Hematopoietic multipotent progenitor cell treated with erythropoietin and hydrocortisone succinate and interleukin-3 and kit ligand, for 4 days (in vitro differentiated cells): ENCODE measurements at regions not wholly inside any gene's neighbourhood (a gene's known extent, or its start where the extent isn't known, plus 50 kb on each side); places are given as distances from the start of the nearest gene placed in this dataset.
"Not testable (repeated sequence)": the region's sequence is repeated elsewhere in the genome, so short reads cannot be mapped to it uniquely, and the experiment has no call there.

Experiments
- DNase-seq: peaks from one replicate; pipeline ENCODE4 v3.0.0-alpha.2; 2015

GRCh38 chr10:93127642-93128215 lies 54.0 kb downstream of the CYP26A1 start:
- DNase-seq = not testable (repeated sequence)

GRCh38 chr10:93131986-93132385 lies 58.3 kb downstream of the CYP26A1 start:
- peak; percentile 48 for DNase-seq

- DNase-seq = no peak
These were observed 64.6 kb downstream of the CYP26A1 start for GRCh38 chr10:93138113-93138870.

DNA sequence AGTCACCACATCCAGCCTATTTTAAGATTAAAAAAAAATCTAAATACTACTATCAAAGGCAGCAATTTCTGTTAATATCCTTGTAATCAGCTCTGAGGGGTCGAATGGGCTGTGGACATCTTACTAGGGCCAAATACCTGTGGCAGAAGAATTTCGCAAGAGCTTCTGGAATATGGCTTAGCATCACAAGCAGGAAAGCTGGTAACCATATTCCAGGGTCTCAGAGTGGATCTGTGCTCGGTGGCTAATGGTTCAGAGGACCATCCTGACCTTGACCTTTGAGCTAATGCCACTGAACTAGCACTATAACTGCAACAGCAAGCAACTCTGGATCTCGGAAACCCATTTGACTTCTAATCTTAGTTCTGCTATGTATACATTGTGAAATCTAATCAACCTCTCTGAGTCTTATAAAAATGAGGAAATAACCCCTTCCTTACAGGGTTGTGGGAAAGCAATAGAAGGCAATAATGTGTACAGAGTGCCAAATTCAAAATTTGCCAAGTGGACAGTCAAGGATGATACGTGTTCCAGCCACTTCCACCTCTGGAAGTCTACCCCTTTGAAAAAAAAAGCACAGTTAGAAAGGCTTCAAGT lies 65.5 kb downstream of the CYP26A1 start:
- DNase-seq = no peak

GRCh38 chr10:93142534-93142933 lies 68.8 kb downstream of the CYP26A1 start:
- DNase-seq = no peak

- no peak for DNase-seq
These were observed 69.6 kb downstream of the CYP26A1 start for GRCh38 chr10:93143281-93143680.

DNA sequence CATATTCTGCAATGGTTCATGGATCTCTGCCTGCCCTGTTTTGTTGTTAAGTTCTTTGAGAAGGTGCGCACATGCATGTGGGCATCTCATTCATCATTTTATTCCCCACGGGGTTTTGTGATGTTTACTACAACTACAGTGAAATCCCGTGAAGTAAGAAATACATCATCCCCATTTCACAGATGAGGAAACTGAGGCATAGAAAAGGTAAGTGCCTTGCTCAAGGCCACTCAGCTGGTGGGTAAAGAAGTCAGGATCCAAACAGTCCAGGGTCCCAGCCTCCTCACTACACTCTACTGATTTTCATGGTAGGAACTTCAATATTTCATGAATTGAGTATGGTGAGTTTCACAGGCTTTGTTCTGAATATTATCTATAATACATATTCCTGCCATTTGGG lies 72.6 kb downstream of the CYP26A1 start:
- DNase-seq = no peak

DNA sequence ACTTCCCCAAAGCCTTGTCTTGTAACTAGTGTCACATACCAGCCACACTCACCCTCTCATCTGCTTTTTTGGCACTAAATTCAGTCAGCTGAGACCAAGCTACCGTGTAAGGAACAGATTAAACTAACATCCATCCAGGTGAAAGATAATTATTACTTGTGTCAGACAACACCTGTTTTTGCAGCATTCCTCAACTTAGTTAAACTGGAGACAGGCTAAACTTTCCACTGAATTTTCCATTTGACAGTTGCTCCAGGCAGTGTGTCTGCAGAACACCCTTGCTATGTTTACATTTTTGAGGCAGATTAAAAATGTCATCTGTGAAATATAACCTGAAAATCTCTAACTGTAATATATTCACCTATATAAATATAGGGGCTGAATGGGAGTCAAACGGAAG lies 73.6 kb downstream of the CYP26A1 start:
- DNase-seq = no peak

GRCh38 chr10:93148476-93148875 lies 74.8 kb downstream of the CYP26A1 start:
- DNase-seq = no peak

DNA sequence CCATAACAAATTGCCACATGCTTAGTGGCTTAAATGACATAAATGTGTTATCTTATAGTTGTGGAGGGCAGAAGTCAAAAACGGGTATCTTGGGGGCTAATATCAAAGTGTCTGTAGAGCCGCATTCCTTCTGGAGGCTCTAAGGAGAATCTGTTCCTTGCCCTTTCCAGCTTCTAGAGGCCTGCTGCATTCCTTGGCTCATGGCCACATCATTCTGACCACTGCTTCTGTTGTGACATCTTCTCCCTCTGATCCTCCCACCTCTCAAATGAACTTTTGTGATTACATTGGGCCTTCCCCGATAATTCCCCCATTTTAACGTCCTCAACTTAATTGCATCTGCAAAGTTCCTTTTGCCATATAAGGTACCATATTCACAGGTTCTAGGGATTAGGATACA lies 76.1 kb downstream of the CYP26A1 start:
- DNase-seq = no peak

DNA sequence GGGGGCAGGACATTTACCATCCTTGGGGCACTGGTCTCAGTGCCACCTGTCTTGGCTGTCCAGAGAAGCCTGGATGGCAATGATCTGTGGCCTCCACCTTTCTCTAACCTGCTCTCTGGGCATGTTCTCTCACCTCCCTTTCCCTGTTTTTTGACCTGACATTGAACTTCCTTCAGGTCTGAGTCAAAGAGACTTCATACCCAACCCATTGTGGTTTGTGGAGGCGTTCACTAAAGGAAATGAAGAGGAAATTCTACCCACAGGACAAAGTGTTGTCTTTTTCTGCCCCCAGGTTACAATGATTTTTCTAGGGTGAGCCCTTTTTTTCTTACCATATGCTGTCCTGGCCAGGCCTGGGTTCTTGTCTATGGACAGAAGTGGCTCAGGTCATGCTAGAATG lies 76.6 kb downstream of the CYP26A1 start:
- DNase-seq = peak; percentile 15

GRCh38 chr10:93150990-93151547 lies 77.4 kb downstream of the CYP26A1 start:
- no peak for DNase-seq

GRCh38 chr10:93152136-93152535 lies 78.4 kb downstream of the CYP26A1 start:
- DNase-seq = no peak

DNA sequence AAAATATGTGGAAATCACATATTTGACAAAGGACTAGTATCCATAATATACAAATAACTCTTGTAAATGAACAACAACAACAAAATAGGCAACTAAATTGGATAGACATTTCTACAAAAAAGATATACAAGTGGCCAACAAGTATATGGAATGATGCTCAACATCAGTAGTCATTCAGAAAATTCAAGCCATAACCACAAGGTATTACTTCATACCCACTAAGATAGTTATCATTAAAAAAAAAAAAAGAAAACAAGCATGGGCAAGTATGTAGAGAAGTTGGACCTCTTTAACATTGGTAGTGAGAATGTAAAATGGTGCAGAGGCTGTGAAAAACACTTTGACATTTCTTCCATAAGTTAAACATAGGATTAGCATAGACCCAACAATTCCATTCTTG lies 80.8 kb downstream of the CYP26A1 start:
- DNase-seq = peak; percentile 38

DNA sequence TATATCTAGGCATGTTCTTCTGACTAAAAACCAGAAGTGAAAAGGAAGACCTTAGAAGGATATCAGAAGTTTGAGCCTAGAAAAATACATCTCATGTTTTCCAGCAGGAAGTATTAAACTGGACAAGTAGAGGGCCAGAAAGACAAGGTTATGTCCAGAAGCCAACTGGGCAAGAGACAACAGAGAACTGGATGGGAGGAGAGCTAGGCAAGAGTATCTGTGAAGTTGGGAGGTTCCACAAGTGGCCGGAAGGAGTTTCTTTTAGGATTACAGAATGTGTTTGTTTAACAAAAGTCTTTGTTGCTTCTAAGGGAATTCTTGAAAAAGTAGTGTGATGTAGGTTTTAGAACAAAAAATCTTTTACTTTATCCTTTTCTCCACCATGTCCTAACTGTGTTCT lies 86.4 kb downstream of the CYP26A1 start:
- no peak for DNase-seq

GRCh38 chr10:93160829-93161228 lies 87.1 kb downstream of the CYP26A1 start:
- no peak for DNase-seq

- no peak for DNase-seq
These were observed 91.7 kb downstream of the CYP26A1 start for GRCh38 chr10:93165367-93165766.

DNA sequence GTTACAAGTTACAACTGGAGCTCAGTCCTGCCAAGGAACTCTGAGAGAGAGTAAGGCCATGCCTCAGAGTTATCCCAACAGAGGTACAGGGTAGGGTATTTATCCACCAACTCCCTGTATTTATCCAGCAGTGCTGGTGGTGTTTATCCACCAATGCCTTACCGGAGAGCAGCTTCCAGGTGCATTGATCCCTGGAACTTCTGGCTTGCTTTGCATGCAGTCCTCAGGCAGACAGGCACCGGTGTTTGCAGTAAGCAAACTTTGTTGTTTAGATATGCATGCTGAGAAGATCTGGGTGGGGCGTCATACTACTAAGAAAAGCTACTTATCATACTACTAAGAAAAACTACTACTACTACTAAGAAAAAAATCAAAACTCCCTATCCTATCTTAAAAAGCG lies 92.4 kb downstream of the CYP26A1 start:
- DNase-seq = no peak

GRCh38 chr10:93171837-93172236 lies 98.1 kb downstream of the CYP26A1 start:
- DNase-seq = no peak

- no peak for DNase-seq
These were observed 100.5 kb downstream of the CYP26A1 start for GRCh38 chr10:93173967-93174845.

DNA sequence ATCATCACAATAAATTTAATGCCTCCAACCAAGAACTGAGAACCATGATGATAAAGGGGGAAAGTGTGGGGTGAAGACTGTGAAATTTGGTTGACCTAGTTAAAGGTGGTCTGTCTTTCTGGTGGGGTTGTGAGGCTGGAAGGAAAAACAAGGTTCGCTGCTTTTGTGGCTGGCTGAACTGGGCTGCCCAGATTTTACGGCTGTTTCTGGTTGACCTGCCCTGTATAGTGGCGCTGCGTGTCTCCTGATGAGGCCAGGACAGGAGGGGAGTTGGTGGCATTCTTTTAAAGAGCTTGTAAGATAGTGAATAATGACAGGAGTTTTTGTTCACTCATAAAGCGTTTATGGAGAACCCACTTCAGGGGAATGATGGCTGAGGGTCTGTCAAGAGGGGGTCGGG lies 101.8 kb downstream of the CYP26A1 start:
- DNase-seq = no peak

GRCh38 chr10:93177511-93177910 lies 103.8 kb downstream of the CYP26A1 start:
- no peak for DNase-seq

- DNase-seq = no peak
These were observed 104.5 kb downstream of the CYP26A1 start for GRCh38 chr10:93178226-93178625.
